ENCODE measurements at regions not wholly inside any gene's neighbourhood (a gene's known extent, or its start where the extent isn't known, plus 50 kb on each side); places are given as distances from the start of the nearest gene placed in this dataset.

DNA sequence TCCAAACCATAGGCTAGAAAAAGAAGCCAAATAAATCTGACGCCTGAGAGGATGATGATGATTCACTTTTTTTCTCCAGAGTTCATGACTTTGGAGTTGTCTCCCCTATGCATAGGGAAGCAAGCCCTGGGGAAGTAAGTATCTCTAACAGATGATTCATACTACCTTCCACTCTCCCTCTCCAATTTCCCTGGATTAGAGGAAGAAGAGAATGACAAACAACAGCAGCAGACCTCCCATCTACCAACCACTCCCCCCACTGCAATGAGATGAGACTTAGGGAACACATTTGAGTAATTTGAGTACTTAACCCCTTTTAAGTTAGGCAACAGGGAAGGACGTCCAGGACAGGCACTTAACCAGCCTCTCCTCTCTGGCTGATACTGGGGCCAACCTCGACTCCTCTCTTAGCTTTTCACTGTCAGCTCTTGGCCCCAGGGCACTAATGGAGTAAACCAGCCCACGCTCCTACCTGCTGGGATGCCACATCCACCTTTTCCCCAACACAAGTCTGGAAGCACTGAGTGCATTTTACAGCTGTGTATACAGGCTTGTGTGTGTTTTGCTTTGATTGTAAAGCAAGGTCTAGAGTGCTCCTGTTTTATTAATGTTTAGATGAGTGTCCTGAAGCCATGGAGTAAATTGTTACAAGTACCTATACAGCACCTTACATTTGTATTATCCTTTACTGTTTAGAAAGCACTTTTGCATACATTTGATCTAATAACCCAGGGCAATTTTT lies 180.7 kb downstream of the PHLDA1 start:
- no peaks in the 10 kb centered on the region for H3K36me3 ChIP-seq (ENCODE audit: control insufficient read depth, insufficient read depth, low read length)
- no peak overlapping the region for H3K27ac ChIP-seq
- H3K9me3 ChIP-seq (ENCODE audit: control insufficient read depth, low read length), result no peaks in the 10 kb centered on the region
- no peak overlapping the region for H2AFZ ChIP-seq
- no peaks in the 10 kb centered on the region for H3K79me2 ChIP-seq
- no peak overlapping the region for H3K9ac ChIP-seq
- TF ChIP-seq, protein P1, sequence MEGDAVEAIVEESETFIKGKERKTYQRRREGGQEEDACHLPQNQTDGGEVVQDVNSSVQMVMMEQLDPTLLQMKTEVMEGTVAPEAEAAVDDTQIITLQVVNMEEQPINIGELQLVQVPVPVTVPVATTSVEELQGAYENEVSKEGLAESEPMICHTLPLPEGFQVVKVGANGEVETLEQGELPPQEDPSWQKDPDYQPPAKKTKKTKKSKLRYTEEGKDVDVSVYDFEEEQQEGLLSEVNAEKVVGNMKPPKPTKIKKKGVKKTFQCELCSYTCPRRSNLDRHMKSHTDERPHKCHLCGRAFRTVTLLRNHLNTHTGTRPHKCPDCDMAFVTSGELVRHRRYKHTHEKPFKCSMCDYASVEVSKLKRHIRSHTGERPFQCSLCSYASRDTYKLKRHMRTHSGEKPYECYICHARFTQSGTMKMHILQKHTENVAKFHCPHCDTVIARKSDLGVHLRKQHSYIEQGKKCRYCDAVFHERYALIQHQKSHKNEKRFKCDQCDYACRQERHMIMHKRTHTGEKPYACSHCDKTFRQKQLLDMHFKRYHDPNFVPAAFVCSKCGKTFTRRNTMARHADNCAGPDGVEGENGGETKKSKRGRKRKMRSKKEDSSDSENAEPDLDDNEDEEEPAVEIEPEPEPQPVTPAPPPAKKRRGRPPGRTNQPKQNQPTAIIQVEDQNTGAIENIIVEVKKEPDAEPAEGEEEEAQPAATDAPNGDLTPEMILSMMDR (IDR thresholded peaks at IDR 0.05), result no peak
- no peak overlapping the region for H3K4me2 ChIP-seq (ENCODE audit: low read length)
- no peak overlapping the region for H3K4me3 ChIP-seq (ENCODE audit: low read depth, low read length)
- H3K4me1 ChIP-seq, result no peaks in the 10 kb centered on the region
- peaks cover 3% of the 10 kb centered on the region for H3K27me3 ChIP-seq (ENCODE audit: control insufficient read depth, insufficient read depth, low read length)

- H3K4me1 ChIP-seq, result no peaks in the 10 kb centered on the region
- H3K4me3 ChIP-seq (ENCODE audit: low read depth, low read length), result no peak overlapping the region
- H3K4me2 ChIP-seq (ENCODE audit: low read length), result no peak overlapping the region
- H3K27ac ChIP-seq, result no peak overlapping the region
- no peak overlapping the region for H3K9ac ChIP-seq
- H3K9me3 ChIP-seq (ENCODE audit: control insufficient read depth, low read length), result no peaks in the 10 kb centered on the region
- H3K27me3 ChIP-seq (ENCODE audit: control insufficient read depth, insufficient read depth, low read length), result peaks cover 3% of the 10 kb centered on the region
- TF ChIP-seq, protein P1 (IDR thresholded peaks at IDR 0.05), result no peak
- H2AFZ ChIP-seq, result no peak overlapping the region
- H3K36me3 ChIP-seq (ENCODE audit: control insufficient read depth, insufficient read depth, low read length), result no peaks in the 10 kb centered on the region
- H3K79me2 ChIP-seq, result no peaks in the 10 kb centered on the region
Measured at GRCh38 chr12:75848961-75849360, 182.6 kb downstream of the PHLDA1 start.

GRCh38 chr12:75848431-75848925 lies 183.1 kb downstream of the PHLDA1 start:
- H3K36me3 ChIP-seq (ENCODE audit: control insufficient read depth, insufficient read depth, low read length), result no peaks in the 10 kb centered on the region
- H3K9ac ChIP-seq, result no peak overlapping the region
- H3K9me3 ChIP-seq (ENCODE audit: control insufficient read depth, low read length), result no peaks in the 10 kb centered on the region
- no peak overlapping the region for H3K27ac ChIP-seq
- no peaks in the 10 kb centered on the region for H3K79me2 ChIP-seq
- H2AFZ ChIP-seq, result no peak overlapping the region
- no peaks in the 10 kb centered on the region for H3K4me1 ChIP-seq
- peaks cover 3% of the 10 kb centered on the region for H3K27me3 ChIP-seq (ENCODE audit: control insufficient read depth, insufficient read depth, low read length)
- H3K4me2 ChIP-seq (ENCODE audit: low read length), result no peak overlapping the region
- TF ChIP-seq, protein P1 (IDR thresholded peaks at IDR 0.05), result no peak
- no peak overlapping the region for H3K4me3 ChIP-seq (ENCODE audit: low read depth, low read length)

- H3K4me1 ChIP-seq, result no peaks in the 10 kb centered on the region
- H3K4me2 ChIP-seq (ENCODE audit: low read length), result no peak overlapping the region
- no peak overlapping the region for H3K4me3 ChIP-seq (ENCODE audit: low read depth, low read length)
- no peak overlapping the region for H2AFZ ChIP-seq
- H3K79me2 ChIP-seq, result no peaks in the 10 kb centered on the region
- no peak overlapping the region for H3K9ac ChIP-seq
- no peak overlapping the region for H3K27ac ChIP-seq
- TF ChIP-seq, protein P1 (IDR thresholded peaks at IDR 0.05), result no peak
- H3K36me3 ChIP-seq (ENCODE audit: control insufficient read depth, insufficient read depth, low read length), result no peaks in the 10 kb centered on the region
- no peaks in the 10 kb centered on the region for H3K9me3 ChIP-seq (ENCODE audit: control insufficient read depth, low read length)
- H3K27me3 ChIP-seq (ENCODE audit: control insufficient read depth, insufficient read depth, low read length), result no peaks in the 10 kb centered on the region
Measured at GRCh38 chr12:75846102-75846501, 185.5 kb downstream of the PHLDA1 start.

DNA sequence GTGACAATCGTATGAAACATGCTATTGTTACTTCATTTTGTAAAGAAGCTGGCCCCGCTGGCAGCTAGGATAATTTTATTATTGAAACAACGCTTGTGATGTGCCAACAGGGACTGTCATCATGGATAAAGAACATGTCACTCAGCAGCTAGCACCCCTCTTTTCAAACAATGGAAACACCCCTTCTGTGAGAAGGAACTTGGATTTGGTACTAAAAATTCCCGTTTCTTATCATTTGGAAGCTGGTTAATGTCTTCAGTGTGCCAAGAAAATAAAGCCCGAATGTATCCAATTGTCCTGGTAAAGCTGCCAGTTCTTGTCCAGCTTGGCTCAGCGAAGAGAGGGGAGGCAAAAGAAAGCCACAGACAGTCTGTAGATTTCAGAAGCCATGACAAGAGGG lies 186.6 kb downstream of the PHLDA1 start:
- Histone ChIP-seq H3K9ac (no peak overlapping the region), H3K27ac (no peak overlapping the region), H3K27me3 (ENCODE audit: control insufficient read depth, insufficient read depth, low read length) (no peaks in the 10 kb centered on the region), H2AFZ (no peak overlapping the region), H3K4me3 (ENCODE audit: low read depth, low read length) (no peak overlapping the region), H3K4me2 (ENCODE audit: low read length) (no peak overlapping the region), H3K79me2 (no peaks in the 10 kb centered on the region), H3K4me1 (no peaks in the 10 kb centered on the region), H3K9me3 (ENCODE audit: control insufficient read depth, low read length) (no peaks in the 10 kb centered on the region), H3K36me3 (ENCODE audit: control insufficient read depth, insufficient read depth, low read length) (no peaks in the 10 kb centered on the region)
- TF ChIP-seq, protein P1 (IDR thresholded peaks at IDR 0.05), result no peak
